Sigmoid colon (tissue), 6 donors: ENCODE measurements at regions not wholly inside any gene's neighbourhood (a gene's known extent, or its start where the extent isn't known, plus 50 kb on each side); places are given as distances from the start of the nearest gene placed in this dataset.

Source experiments
- DNase-seq: peaks from one replicate; pipeline ENCODE4 v3.0.0-alpha.2; 2019
- H3K27ac ChIP-seq, 4 donors: fragments of 200-600 bp; sonication (generic); one replicate each; pipeline ENCODE4 v1.5.1; 2016 to 2019; ENCODE audit warnings: mild to moderate bottlenecking in 1 of 4
- H3K27me3 ChIP-seq, 3 donors: fragments of 200-600 bp; sonication (generic); one replicate each; pipeline ENCODE4 v1.5.1; 2019; ENCODE audit warnings: mild to moderate bottlenecking in 1 of 3
- H3K36me3 ChIP-seq, 4 donors: fragments of 200-600 bp; sonication (generic); one replicate each; pipeline ENCODE4 v1.5.1; 2016 to 2019
- H3K4me1 ChIP-seq, 4 donors: fragments of 200-600 bp; sonication (generic); one replicate each; pipeline ENCODE4 v1.5.1; 2017 to 2019
- H3K4me3 ChIP-seq, 4 donors: fragments of 200-600 bp; sonication (generic); one replicate each; pipeline ENCODE4 v1.5.1; 2017 to 2019; ENCODE audit warnings: mild to moderate bottlenecking in 2 of 4, moderate library complexity in 1 of 4
- H3K9me3 ChIP-seq, 4 donors: fragments of 200-600 bp in 3 of 4; sonication (generic) in 3 of 4; one replicate each; pipeline versions ENCODE4 v1.5.1 to v1.6.1; 2013 to 2019
- CTCF ChIP-seq, 4 experiments: fragments of 450-650 bp in 3 of 4; fragments of 200-600 bp in 1 of 4; IDR thresholded peaks; one replicate each; pipeline ENCODE4 v1.5.1; 2016 to 2019; ENCODE audit warnings: antibody characterized with exemption in 4 of 4, mild to moderate bottlenecking in 3 of 4, moderate library complexity in 2 of 4
- EP300 ChIP-seq, 4 donors: sonication (generic); formaldehyde crosslinking; IDR thresholded peaks; one replicate each; pipeline ENCODE4 v1.6.1; 2017; ENCODE audit warnings: antibody characterized with exemption in 4 of 4
- POLR2A ChIP-seq, 2 donors: fragments of 450-650 bp; IDR thresholded peaks; one replicate each; pipeline ENCODE4 v1.6.1; 2016; ENCODE audit warnings: antibody characterized with exemption in 2 of 2, mild to moderate bottlenecking in 2 of 2, moderate library complexity in 2 of 2
- POLR2AphosphoS5 ChIP-seq, 4 donors: sonication (generic); formaldehyde crosslinking; IDR thresholded peaks; one replicate each; pipeline ENCODE4 v1.6.1; 2017; ENCODE audit warnings: antibody characterized with exemption in 4 of 4
- WGBS, 2 donors: extraction: QIAGEN DNeasy Blood & Tissue Kit; methylation state at CpG; one replicate each; pipeline ENCODE4 v1.1.7; 2013; 5-methylcytosine and 5-hydroxymethylcytosine counted together
- intact Hi-C: fragments of 100-400 bp; cut with DNase I; formaldehyde crosslinking; loops from one replicate; pipeline ENCODE4 v1.15.1; 2023
- donor health status: healthy with polysubstance abuse.
- donor health status: healthy.

DNA sequence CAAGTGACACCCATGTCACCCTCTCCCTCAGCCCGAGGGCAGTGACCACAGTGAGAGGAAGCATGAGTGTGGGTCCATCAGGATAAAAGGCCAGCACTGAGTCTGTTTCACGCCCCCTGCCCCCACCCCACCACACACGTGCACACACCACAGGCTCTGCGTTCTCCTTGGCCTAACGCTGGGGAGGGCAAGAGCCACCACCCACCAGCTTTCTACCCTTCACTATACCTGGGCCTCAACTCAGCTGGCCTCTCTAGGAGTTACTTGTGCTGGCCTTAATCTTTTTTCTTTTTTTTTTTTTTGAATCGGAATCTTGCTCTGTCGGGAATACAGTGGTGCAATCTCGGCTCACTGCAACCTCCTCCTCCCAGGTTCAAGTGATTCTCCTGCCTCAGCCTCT lies 140.5 kb downstream of the ZFP36L2 start:
- Histone ChIP-seq H3K27me3 (no peaks in the 10 kb centered on the region), H3K36me3 (no peaks in the 10 kb centered on the region), H3K27ac (peak overlapping the region; percentile 88 to 95 (median 92)), H3K4me3 (no peak overlapping the region), H3K9me3 (peaks cover 0 to 3% (median 2%) of the 10 kb centered on the region in 4 donors), H3K4me1 (peaks cover 0 to 86% (median 79%) of the 10 kb centered on the region in 4 donors)
- TF ChIP-seq CTCF (IDR thresholded peaks at IDR 0.05) (no peak), POLR2A (IDR thresholded peaks at IDR 0.05) (no peak), POLR2AphosphoS5 (IDR thresholded peaks at IDR 0.05) (no peak), EP300 (IDR thresholded peaks at IDR 0.05) (no peak)
- no peak for DNase-seq
- 82% methylated on average over 8 of the region's 8 CpGs for WGBS, 2 donors
- intact Hi-C loops: no loop called here

- TF ChIP-seq CTCF (IDR thresholded peaks at IDR 0.05) (no peak), EP300 (IDR thresholded peaks at IDR 0.05) (no peak), POLR2AphosphoS5 (IDR thresholded peaks at IDR 0.05) (no peak), POLR2A (IDR thresholded peaks at IDR 0.05) (no peak)
- no peak for DNase-seq
- Histone ChIP-seq H3K4me1 (peaks cover 0 to 90% (median 82%) of the 10 kb centered on the region in 4 donors), H3K4me3 (no peak overlapping the region), H3K9me3 (peaks cover 0 to 3% (median under 1%) of the 10 kb centered on the region in 4 donors), H3K27me3 (no peaks in the 10 kb centered on the region), H3K27ac (peak overlapping the region; percentile 88 to 95 (median 92)), H3K36me3 (no peaks in the 10 kb centered on the region)
- 94 to 95% methylated on average over 11 of the region's 11 CpGs for WGBS, 2 donors
- intact Hi-C loops: no loop called here
Observed at GRCh38 chr2:43085505-43085904, 140.9 kb downstream of the ZFP36L2 start.

- WGBS, 2 donors: 65 to 79% methylated on average over 8 of the region's 8 CpGs
Observed at GRCh38 chr2:43084699-43085091, 141.7 kb downstream of the ZFP36L2 start.

GRCh38 chr2:43083710-43084698 lies 142.4 kb downstream of the ZFP36L2 start:
- intact Hi-C loops: loop anchor here (2.0 to 5.0 kb wide), 3 partner anchors 67 to 398 kb away; partner anchors contain the start of gene ZFP36L2
- Histone ChIP-seq H3K4me3 (no peak overlapping the region), H3K27ac (peak overlapping the region; percentile 88 to 95 (median 92)), H3K9me3 (no peaks in the 10 kb centered on the region), H3K27me3 (no peaks in the 10 kb centered on the region), H3K4me1 (peaks cover 0 to 87% (median 83%) of the 10 kb centered on the region in 4 donors), H3K36me3 (no peaks in the 10 kb centered on the region)
- TF ChIP-seq POLR2AphosphoS5 (IDR thresholded peaks at IDR 0.05) (peak; percentile 50 to 91 (median 79)), EP300 (IDR thresholded peaks at IDR 0.05) (peak in 2 of 4 donors; percentile 61 to 77), POLR2A (IDR thresholded peaks at IDR 0.05) (no peak), CTCF (IDR thresholded peaks at IDR 0.05) (no peak)
- peak; percentile 88 for DNase-seq
- 74 to 80% methylated on average over 13 of the region's 13 CpGs for WGBS, 2 donors

More at GRCh38 chr2:43084699-43085091, 141.7 kb downstream of the ZFP36L2 start:
- Histone ChIP-seq H3K27me3 (no peaks in the 10 kb centered on the region), H3K4me3 (no peak overlapping the region), H3K27ac (peak overlapping the region; percentile 88 to 95 (median 92)), H3K9me3 (no peaks in the 10 kb centered on the region), H3K36me3 (no peaks in the 10 kb centered on the region), H3K4me1 (peaks cover 0 to 92% (median 83%) of the 10 kb centered on the region in 4 donors)
- peak; percentile 90 for DNase-seq
- no peak for TF ChIP-seq POLR2A (IDR thresholded peaks at IDR 0.05)
- TF ChIP-seq POLR2AphosphoS5 (IDR thresholded peaks at IDR 0.05): no peak
- no peak for TF ChIP-seq EP300 (IDR thresholded peaks at IDR 0.05)
- intact Hi-C loops: loop anchor here (5.0 kb wide), 2 partner anchors 67 to 398 kb away; no protein-coding TSS in a partner anchor
